ENCODE measurements at regions not wholly inside any gene's neighbourhood (a gene's known extent, or its start where the extent isn't known, plus 50 kb on each side); places are given as distances from the start of the nearest gene placed in this dataset.
"Not testable (repeated sequence)": the region's sequence is repeated elsewhere in the genome, so short reads cannot be mapped to it uniquely, and the experiment has no call there.

- DNase-seq: no peak
- POLR2A ChIA-PET: no interaction called here
- Mint-ChIP-seq H3K4me3 (no peak overlapping the region), H3K4me1 (no peaks in the 10 kb centered on the region), H3K9me3 (no peaks in the 10 kb centered on the region), H3K27ac (no peak overlapping the region), H3K27me3 (no peaks in the 10 kb centered on the region), H3K36me3 (ENCODE audit: low read depth) (no peaks in the 10 kb centered on the region)
- CTCF ChIA-PET: no interaction called here
Measured at GRCh38 chr7:46054915-46055314, 133.8 kb upstream of the IGFBP3 start.

GRCh38 chr7:46054272-46054671 lies 133.2 kb upstream of the IGFBP3 start:
- ChIA-PET POLR2A (no interaction called here), CTCF (interaction anchor here (1.3 kb wide), 1 partner anchor 17 kb away, joined by 3 read pairs; no protein-coding TSS in a partner anchor)
- no peaks in the 10 kb centered on the region for H3K9me3 Mint-ChIP-seq
- no peaks in the 10 kb centered on the region for H3K4me1 Mint-ChIP-seq
- no peak overlapping the region for H3K27ac Mint-ChIP-seq
- no peaks in the 10 kb centered on the region for H3K36me3 Mint-ChIP-seq (ENCODE audit: low read depth)
- H3K4me3 Mint-ChIP-seq: no peak overlapping the region
- no peaks in the 10 kb centered on the region for H3K27me3 Mint-ChIP-seq
- DNase-seq: no peak

- CTCF ChIA-PET: no interaction called here
- Mint-ChIP-seq H3K27me3 (no peaks in the 10 kb centered on the region), H3K36me3 (ENCODE audit: low read depth) (no peaks in the 10 kb centered on the region), H3K9me3 (no peaks in the 10 kb centered on the region), H3K4me3 (no peak overlapping the region), H3K4me1 (no peaks in the 10 kb centered on the region), H3K27ac (no peak overlapping the region)
- no peak for DNase-seq
- POLR2A ChIA-PET: no interaction called here
Measured at GRCh38 chr7:46047581-46047980, 126.5 kb upstream of the IGFBP3 start.

GRCh38 chr7:46043338-46043737 lies 122.3 kb upstream of the IGFBP3 start:
- DNase-seq; H3K27me3 Mint-ChIP-seq; H3K4me3 Mint-ChIP-seq; H3K4me1 Mint-ChIP-seq; H3K27ac Mint-ChIP-seq; CTCF ChIA-PET; H3K9me3 Mint-ChIP-seq; POLR2A ChIA-PET; H3K36me3 Mint-ChIP-seq (ENCODE audit: low read depth): not testable (repeated sequence)

- DNase-seq; H3K36me3 Mint-ChIP-seq (ENCODE audit: low read depth); CTCF ChIA-PET; H3K27ac Mint-ChIP-seq; H3K4me3 Mint-ChIP-seq; H3K9me3 Mint-ChIP-seq; H3K4me1 Mint-ChIP-seq; H3K27me3 Mint-ChIP-seq; POLR2A ChIA-PET: not testable (repeated sequence)
Measured at GRCh38 chr7:46039813-46040212, 118.7 kb upstream of the IGFBP3 start.

GRCh38 chr7:46035166-46035565 lies 114.1 kb upstream of the IGFBP3 start:
- Mint-ChIP-seq H3K36me3 (ENCODE audit: low read depth) (no peaks in the 10 kb centered on the region), H3K27me3 (no peaks in the 10 kb centered on the region), H3K9me3 (no peaks in the 10 kb centered on the region), H3K27ac (no peak overlapping the region), H3K4me3 (no peak overlapping the region), H3K4me1 (no peaks in the 10 kb centered on the region)
- CTCF ChIA-PET: no interaction called here
- POLR2A ChIA-PET: no interaction called here
- no peak for DNase-seq

- H3K4me3 Mint-ChIP-seq: no peak overlapping the region
- H3K4me1 Mint-ChIP-seq: no peaks in the 10 kb centered on the region
- POLR2A ChIA-PET: no interaction called here
- no peaks in the 10 kb centered on the region for H3K36me3 Mint-ChIP-seq (ENCODE audit: low read depth)
- no peak for DNase-seq
- no peaks in the 10 kb centered on the region for H3K27me3 Mint-ChIP-seq
- CTCF ChIA-PET: no interaction called here
- no peak overlapping the region for H3K27ac Mint-ChIP-seq
- no peaks in the 10 kb centered on the region for H3K9me3 Mint-ChIP-seq
Measured at GRCh38 chr7:46034056-46034768, 113.1 kb upstream of the IGFBP3 start.

GRCh38 chr7:46033592-46033991 lies 112.5 kb upstream of the IGFBP3 start:
- Mint-ChIP-seq H3K4me3 (no peak overlapping the region), H3K4me1 (no peaks in the 10 kb centered on the region), H3K36me3 (ENCODE audit: low read depth) (no peaks in the 10 kb centered on the region), H3K27me3 (no peaks in the 10 kb centered on the region), H3K27ac (no peak overlapping the region), H3K9me3 (no peaks in the 10 kb centered on the region)
- ChIA-PET POLR2A (no interaction called here), CTCF (no interaction called here)
- DNase-seq: no peak

- Mint-ChIP-seq H3K4me3 (no peak overlapping the region), H3K36me3 (ENCODE audit: low read depth) (no peaks in the 10 kb centered on the region), H3K9me3 (no peaks in the 10 kb centered on the region), H3K4me1 (no peaks in the 10 kb centered on the region), H3K27ac (no peak overlapping the region), H3K27me3 (no peaks in the 10 kb centered on the region)
- DNase-seq: no peak
- ChIA-PET POLR2A (no interaction called here), CTCF (no interaction called here)
Measured at GRCh38 chr7:46032942-46033341, 111.9 kb upstream of the IGFBP3 start.

GRCh38 chr7:46032353-46032752 lies 111.3 kb upstream of the IGFBP3 start:
- H3K27ac Mint-ChIP-seq: no peak overlapping the region
- no peak overlapping the region for H3K4me3 Mint-ChIP-seq
- ChIA-PET CTCF (no interaction called here), POLR2A (no interaction called here)
- H3K36me3 Mint-ChIP-seq (ENCODE audit: low read depth): no peaks in the 10 kb centered on the region
- no peaks in the 10 kb centered on the region for H3K4me1 Mint-ChIP-seq
- no peaks in the 10 kb centered on the region for H3K9me3 Mint-ChIP-seq
- no peak for DNase-seq
- no peaks in the 10 kb centered on the region for H3K27me3 Mint-ChIP-seq

- Mint-ChIP-seq H3K4me1 (no peaks in the 10 kb centered on the region), H3K4me3 (no peak overlapping the region), H3K9me3 (no peaks in the 10 kb centered on the region), H3K36me3 (ENCODE audit: low read depth) (no peaks in the 10 kb centered on the region), H3K27me3 (no peaks in the 10 kb centered on the region), H3K27ac (no peak overlapping the region)
- no peak for DNase-seq
- CTCF ChIA-PET: no interaction called here
- POLR2A ChIA-PET: no interaction called here
Measured at GRCh38 chr7:46029111-46029704, 108.1 kb upstream of the IGFBP3 start.

- POLR2A ChIA-PET: no interaction called here
- Mint-ChIP-seq H3K4me1 (no peaks in the 10 kb centered on the region), H3K4me3 (no peak overlapping the region), H3K27me3 (no peaks in the 10 kb centered on the region), H3K9me3 (no peaks in the 10 kb centered on the region), H3K27ac (no peak overlapping the region), H3K36me3 (ENCODE audit: low read depth) (no peaks in the 10 kb centered on the region)
- DNase-seq: no peak
- CTCF ChIA-PET: interaction anchor here (1.7 kb wide), 1 partner anchor 10 kb away, joined by 5 read pairs; no protein-coding TSS in a partner anchor
Measured at GRCh38 chr7:46028246-46028645, 107.2 kb upstream of the IGFBP3 start.

- no peaks in the 10 kb centered on the region for H3K9me3 Mint-ChIP-seq
- H3K36me3 Mint-ChIP-seq (ENCODE audit: low read depth): no peaks in the 10 kb centered on the region
- no peaks in the 10 kb centered on the region for H3K4me1 Mint-ChIP-seq
- no peak overlapping the region for H3K4me3 Mint-ChIP-seq
- H3K27ac Mint-ChIP-seq: no peak overlapping the region
- no peaks in the 10 kb centered on the region for H3K27me3 Mint-ChIP-seq
- ChIA-PET CTCF (interaction anchor here (1.7 kb wide), 1 partner anchor 12 kb away, joined by 5 read pairs; no protein-coding TSS in a partner anchor), POLR2A (no interaction called here)
- DNase-seq: no peak
Measured at GRCh38 chr7:46026741-46027140, 105.7 kb upstream of the IGFBP3 start.

GRCh38 chr7:46024263-46024916 lies 103.3 kb upstream of the IGFBP3 start:
- no peak for DNase-seq
- Mint-ChIP-seq H3K4me1 (no peaks in the 10 kb centered on the region), H3K4me3 (no peak overlapping the region), H3K36me3 (ENCODE audit: low read depth) (no peaks in the 10 kb centered on the region), H3K9me3 (no peaks in the 10 kb centered on the region), H3K27me3 (no peaks in the 10 kb centered on the region), H3K27ac (no peak overlapping the region)
- POLR2A ChIA-PET: no interaction called here
- CTCF ChIA-PET: no interaction called here

Data from activated CD4-positive, alpha-beta T cell treated with anti-CD3 and anti-CD28 coated beads, Interleukin-2, amount 10 ng/mL, durations not matched to agents 7 days and 5 days (primary cell).